Progenitor cell of endocrine pancreas (in vitro differentiated cells): ENCODE measurements at regions not wholly inside any gene's neighbourhood (a gene's known extent, or its start where the extent isn't known, plus 50 kb on each side); places are given as distances from the start of the nearest gene placed in this dataset.

ENCODE experiments used
- DNase-seq: peaks from one replicate; pipeline ENCODE4 v3.0.0; 2021; ENCODE audit warnings: low spot score; ENCODE audit not compliant: unreplicated experiment
- H3K27ac Mint-ChIP-seq: 2 replicates; pipeline ENCODE4 v1.8.0; 2021; ENCODE audit warnings: mild to moderate bottlenecking, moderate library complexity, mixed read lengths
- H3K27me3 Mint-ChIP-seq: 2 replicates; pipeline ENCODE4 v1.8.0; 2021; ENCODE audit warnings: mixed read lengths
- H3K36me3 Mint-ChIP-seq: 2 replicates; pipeline ENCODE4 v1.8.0; 2022; ENCODE audit warnings: mixed read lengths; ENCODE audit not compliant: insufficient read depth
- H3K4me1 Mint-ChIP-seq: 2 replicates; pipeline ENCODE4 v1.8.0; 2021; ENCODE audit warnings: low read depth, mixed read lengths
- H3K4me3 Mint-ChIP-seq: 2 replicates; pipeline ENCODE4 v1.8.0; 2021; ENCODE audit warnings: low read depth, mild to moderate bottlenecking, moderate library complexity, mixed read lengths
- H3K9me3 Mint-ChIP-seq: 2 replicates; pipeline ENCODE4 v1.8.0; 2021; ENCODE audit warnings: low read depth, mixed read lengths
- TF ChIP-seq, protein P1 (sequence below): fragments of 200-600 bp; sonication (generic); IDR thresholded peaks from one replicate; pipeline ENCODE4 v1.5.0; 2021; ENCODE audit warnings: antibody characterized with exemption, mild to moderate bottlenecking; ENCODE audit not compliant: unreplicated experiment

DNA sequence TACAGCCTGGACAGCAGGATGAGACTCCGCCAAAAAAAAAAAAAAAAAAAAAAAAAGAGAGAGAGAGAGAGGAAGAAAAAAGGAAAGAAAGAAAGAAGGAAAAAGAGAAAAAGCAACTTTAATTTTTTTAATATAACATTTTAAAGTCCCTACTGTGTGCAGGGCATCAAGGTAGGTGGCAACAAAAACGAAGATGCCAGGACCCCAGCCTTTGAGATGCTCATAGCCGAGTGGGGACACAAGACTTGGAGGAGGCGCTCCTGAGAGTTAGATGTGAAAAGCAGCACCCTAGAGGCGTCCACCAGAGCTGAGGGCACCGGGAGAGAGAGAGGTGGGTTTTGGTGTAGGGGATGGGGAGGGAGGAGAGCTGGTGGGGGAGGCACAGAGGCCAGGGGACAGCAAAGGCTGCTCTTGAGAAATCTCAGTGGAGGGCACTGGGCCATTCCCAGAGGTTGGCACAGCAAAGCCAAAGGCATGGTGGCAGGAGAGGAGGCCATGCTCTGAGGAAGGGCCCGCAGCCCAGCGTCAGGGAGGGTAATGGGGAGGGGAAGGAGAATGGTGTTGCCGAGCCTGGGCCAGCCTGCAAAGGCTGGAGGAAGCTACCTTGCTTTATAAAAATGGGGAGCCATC is 135.6 kb downstream of the C9orf50 start:
- Mint-ChIP-seq H3K4me3 (no peak overlapping the region), H3K9me3 (no peaks in the 10 kb centered on the region), H3K27ac (peak overlapping the region; percentile 79)

DNA sequence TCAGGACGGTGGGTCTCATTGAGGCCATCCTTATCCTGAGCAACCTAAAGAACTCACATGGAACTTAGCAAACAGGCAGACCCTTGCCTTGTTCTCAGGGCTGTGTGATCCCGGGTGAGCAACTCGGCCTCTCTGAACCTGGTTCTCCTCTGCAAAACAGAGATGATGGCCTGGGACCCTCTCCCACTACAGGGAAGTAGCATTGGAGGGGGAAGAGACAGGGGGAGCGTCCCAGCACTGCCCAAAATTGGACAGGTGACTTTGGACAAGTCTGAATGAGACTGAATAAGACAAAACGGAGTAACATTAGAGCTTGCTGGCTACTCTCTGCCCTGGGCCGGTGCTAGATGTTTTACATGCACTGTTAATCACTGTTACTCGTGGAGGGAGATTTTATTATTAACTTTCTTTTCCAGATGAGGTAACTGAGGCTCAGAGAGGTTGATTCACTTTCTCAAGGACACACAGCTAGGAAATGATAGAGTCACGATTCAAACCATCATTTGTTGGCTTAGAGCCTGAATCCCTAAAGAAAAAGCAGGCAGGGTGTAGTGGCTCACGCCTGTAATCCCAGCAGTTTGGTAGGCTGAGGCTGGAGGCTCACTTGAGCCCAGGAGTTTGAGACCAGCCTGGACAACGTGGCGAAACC is 136.4 kb downstream of the C9orf50 start:
- no peak for DNase-seq
- Mint-ChIP-seq H3K36me3 (no peaks in the 10 kb centered on the region), H3K27ac (no peak overlapping the region), H3K27me3 (no peaks in the 10 kb centered on the region), H3K4me3 (no peak overlapping the region), H3K4me1 (peaks cover 46% of the 10 kb centered on the region), H3K9me3 (no peaks in the 10 kb centered on the region)
- TF ChIP-seq, protein P1, sequence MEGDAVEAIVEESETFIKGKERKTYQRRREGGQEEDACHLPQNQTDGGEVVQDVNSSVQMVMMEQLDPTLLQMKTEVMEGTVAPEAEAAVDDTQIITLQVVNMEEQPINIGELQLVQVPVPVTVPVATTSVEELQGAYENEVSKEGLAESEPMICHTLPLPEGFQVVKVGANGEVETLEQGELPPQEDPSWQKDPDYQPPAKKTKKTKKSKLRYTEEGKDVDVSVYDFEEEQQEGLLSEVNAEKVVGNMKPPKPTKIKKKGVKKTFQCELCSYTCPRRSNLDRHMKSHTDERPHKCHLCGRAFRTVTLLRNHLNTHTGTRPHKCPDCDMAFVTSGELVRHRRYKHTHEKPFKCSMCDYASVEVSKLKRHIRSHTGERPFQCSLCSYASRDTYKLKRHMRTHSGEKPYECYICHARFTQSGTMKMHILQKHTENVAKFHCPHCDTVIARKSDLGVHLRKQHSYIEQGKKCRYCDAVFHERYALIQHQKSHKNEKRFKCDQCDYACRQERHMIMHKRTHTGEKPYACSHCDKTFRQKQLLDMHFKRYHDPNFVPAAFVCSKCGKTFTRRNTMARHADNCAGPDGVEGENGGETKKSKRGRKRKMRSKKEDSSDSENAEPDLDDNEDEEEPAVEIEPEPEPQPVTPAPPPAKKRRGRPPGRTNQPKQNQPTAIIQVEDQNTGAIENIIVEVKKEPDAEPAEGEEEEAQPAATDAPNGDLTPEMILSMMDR, result no peak

More for the DNA sequence above, 135.6 kb downstream of the C9orf50 start:
- Mint-ChIP-seq H3K27me3 (no peaks in the 10 kb centered on the region), H3K36me3 (no peaks in the 10 kb centered on the region), H3K4me1 (peaks cover 42% of the 10 kb centered on the region)
- no peak for DNase-seq
- TF ChIP-seq, protein P1, result no peak

DNA sequence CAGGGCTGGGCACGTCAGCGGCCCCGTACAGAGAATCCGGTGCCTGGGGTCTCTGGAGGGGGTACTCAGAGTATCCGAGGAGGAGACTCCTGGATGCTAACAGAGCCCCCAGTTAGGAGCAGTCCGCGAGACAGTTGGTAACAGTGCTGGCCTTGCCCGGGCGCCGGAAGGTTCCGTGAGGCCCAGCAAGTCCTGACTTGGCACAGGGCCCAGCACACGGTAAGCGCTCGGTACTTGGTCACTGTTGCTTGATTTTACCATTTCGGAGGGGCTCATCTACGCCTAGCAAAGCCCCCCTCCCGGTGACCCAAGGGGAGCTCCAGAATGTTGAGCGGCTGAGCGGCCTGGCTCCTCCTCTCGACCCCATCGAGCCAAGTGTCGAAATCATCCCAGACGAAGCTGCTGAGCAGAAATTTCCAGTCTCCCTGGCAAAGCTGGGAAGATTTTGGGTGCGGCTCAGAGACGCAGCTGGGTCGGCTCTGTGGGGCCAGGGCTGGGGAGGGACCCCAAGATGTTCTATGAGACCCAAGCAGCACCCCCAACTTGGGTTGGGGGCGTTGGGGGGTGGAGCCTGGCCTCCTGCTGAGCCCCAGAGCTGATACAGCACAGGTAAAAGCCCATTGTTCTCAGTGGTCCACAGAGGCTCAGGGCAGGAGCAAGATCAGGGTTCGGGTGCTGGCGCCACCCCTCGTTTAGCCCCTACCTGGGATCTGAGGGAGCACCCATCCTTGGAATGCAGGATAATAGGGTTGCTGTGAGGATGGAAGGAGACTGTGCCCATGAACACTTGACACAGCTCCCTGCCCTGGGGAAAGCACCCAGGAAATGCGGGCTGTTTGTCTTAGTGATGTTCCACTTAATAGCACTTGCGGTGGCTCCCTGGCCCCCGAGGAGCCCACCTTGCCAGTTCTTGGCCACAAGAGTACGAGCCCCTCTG is 137.2 kb downstream of the C9orf50 start:
- no peak for DNase-seq
- Mint-ChIP-seq H3K9me3 (no peaks in the 10 kb centered on the region), H3K36me3 (no peaks in the 10 kb centered on the region), H3K4me3 (peak overlapping the region; percentile 51), H3K4me1 (peaks cover 49% of the 10 kb centered on the region), H3K27me3 (no peaks in the 10 kb centered on the region), H3K27ac (peak overlapping the region; percentile 85)
- TF ChIP-seq, protein P1, result no peak

DNA sequence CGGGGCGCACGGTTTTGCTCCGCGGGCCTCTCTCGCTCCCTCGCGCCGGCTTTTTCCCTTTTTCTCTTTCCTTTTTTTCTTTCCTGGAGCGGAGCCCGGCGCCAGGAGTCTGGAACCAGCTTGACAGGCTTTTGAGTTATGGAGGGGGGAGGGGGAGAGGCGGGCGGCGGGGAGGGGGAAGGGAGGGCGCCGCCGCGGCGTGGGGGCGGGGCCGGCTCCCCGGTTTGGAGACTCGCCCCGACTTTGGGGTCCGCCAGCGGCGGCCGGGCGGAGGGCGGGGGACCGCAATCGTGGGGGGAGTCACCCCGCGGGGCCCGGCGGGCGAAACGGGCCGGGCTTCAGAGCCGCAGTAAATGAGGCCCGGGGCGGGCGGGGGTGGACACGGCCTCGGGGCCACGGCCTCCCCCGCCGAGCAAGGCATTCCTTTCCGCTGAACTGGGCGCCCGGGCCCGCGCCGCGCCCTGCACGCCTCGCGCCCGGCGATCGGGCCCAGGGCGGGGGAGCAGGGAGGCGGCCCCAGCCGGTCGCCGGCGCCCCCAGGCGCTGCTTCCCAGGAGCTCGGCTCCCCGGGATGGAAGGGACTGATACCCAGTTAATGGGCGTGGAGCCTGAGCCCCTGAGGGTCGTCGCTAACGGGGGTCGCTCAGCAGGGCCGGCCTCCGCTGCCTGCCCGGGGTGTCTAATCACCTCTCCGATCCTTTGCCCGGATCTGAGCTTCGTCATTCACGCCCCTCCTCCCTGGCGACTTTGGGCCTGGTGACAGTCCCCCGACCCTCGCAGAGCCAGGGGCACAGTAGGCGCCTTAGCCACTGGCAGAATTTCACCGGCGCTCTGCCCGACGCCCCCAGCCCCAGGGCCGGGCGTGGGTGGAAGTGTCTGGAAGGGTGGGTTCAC is 138.1 kb downstream of the C9orf50 start:
- Mint-ChIP-seq H3K27me3 (no peaks in the 10 kb centered on the region), H3K27ac (peak overlapping the region; percentile 85), H3K4me3 (peak overlapping the region; percentile 51), H3K4me1 (peaks cover 50% of the 10 kb centered on the region), H3K9me3 (no peaks in the 10 kb centered on the region), H3K36me3 (no peaks in the 10 kb centered on the region)
- TF ChIP-seq, protein P1, result no peak
- DNase-seq, result peak; percentile 46
